Stimulated activated CD8-positive, alpha-beta memory T cell treated with anti-CD3 and anti-CD28 coated beads, Interleukin-4, amount 100 ng/mL, for 1 hour (primary cell): ENCODE measurements at regions not wholly inside any gene's neighbourhood (a gene's known extent, or its start where the extent isn't known, plus 50 kb on each side); places are given as distances from the start of the nearest gene placed in this dataset.
"Not testable (repeated sequence)": the region's sequence is repeated elsewhere in the genome, so short reads cannot be mapped to it uniquely, and the experiment has no call there.

ENCODE experiments used
- DNase-seq, 2 donors: peaks; one replicate each; pipeline ENCODE4 v3.0.0-alpha.2; 2020; ENCODE audit warnings: low read depth in 2 of 2, low spot score in 1 of 2

- DNase-seq, result no peak
These were observed 652.7 kb upstream of the POM121L12 start for GRCh38 chr7:52382731-52383130.

DNA sequence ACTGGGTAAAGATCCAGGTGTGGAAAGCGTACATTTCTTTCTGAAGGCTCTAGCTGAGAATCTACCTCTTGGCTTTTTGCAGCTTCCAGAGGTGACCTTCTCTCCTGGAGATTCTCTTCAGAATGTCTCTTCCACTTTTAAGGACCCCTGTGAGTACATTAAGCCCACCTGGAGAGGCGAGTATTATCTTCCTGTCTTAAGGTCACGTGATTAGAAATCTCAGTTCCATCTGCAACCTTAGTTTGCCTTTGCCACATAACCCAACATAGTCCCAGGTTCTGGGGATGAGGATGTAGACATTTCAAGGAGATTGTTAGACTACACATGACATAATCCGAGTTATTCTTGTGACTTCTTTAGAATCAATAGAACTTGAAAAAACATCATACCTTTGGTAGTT lies 665.5 kb upstream of the POM121L12 start:
- no peak for DNase-seq

- DNase-seq, result no peak
These were observed 670.1 kb upstream of the POM121L12 start for GRCh38 chr7:52365349-52365748.

DNA sequence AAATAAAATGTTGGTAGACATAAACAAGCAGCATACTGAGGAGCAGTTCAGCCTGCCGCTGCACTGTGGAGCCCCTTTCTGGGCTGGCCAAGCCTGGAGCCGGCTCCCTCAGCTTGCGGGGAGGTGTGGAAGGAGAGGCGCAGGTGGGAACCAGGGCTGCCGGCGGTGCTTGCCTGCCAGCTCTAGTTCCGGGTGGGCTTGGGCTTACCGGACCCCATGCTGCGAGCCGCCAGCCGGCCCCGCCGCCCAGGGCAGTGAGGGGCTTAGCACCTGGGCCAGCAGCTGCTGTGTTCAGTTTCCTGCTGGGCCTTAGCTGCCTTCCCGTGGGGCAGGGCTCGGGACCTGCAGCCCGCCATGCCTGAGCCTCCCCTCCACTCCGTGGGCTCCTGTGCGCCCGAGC lies 672.9 kb upstream of the POM121L12 start:
- DNase-seq, result no peak

DNA sequence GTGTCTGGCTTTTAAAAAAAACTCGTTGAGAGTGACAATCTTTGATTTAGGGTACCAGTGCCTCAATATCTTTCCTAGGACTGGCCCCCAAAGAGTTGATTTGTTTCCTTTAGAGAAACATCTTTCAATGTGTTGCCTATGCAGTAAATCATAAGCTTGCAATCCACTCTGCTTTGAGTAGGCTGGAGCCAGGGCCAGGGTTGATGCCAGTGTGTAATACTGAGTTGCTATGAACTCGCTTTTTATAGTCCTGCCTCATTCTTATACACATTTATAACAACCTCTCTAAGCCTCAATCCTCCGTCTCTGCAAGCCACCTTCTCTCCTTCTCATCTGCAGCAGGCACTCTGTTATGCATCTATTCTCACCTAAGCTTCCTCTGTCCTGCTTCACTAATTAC lies 674.9 kb upstream of the POM121L12 start:
- DNase-seq, result no peak

DNA sequence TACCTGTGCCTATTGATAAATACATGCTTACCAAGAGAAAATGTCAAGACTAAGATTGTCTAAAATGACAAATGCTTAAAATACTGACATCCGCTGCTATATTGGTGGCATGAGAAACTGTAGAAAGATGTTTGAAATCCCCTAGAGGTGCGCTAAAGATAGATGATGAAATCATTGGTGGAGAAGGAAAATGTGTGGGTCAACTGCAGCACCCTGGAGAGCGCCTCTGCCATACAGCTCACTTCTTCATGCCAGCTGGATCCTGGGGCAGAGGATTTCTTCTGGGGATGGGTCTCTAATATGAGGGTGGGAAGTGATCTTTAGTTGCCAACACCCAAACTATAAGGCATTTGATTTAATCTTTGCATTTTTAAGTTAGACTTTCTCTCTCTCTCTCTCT lies 680.4 kb upstream of the POM121L12 start:
- DNase-seq, result no peak

- no peak for DNase-seq
These were observed 683.1 kb upstream of the POM121L12 start for GRCh38 chr7:52352013-52352981.

- DNase-seq, result no peak
These were observed 691.4 kb upstream of the POM121L12 start for GRCh38 chr7:52344015-52344414.

GRCh38 chr7:52340067-52340466 lies 695.4 kb upstream of the POM121L12 start:
- no peak for DNase-seq

DNA sequence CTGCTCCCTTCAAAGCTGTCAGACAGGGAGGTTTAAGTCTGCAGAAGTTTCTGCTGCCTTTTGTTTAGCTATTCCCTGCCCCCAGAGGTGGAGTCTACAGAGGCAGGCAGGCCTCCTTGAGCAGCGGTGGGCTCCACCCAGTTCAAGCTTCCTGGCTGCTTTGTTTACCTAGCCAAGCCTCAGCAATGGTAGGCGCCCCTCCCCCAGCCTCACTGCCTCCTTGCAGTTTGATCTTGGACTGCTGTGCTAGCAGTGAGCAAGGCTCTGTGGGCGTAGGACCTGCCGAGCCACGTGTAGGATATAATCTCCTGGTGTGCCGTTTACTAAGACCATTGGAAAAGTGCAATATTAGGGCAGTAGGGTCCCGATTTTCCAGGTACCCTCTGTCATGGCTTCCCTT lies 707.1 kb upstream of the POM121L12 start:
- DNase-seq, result not testable (repeated sequence)

DNA sequence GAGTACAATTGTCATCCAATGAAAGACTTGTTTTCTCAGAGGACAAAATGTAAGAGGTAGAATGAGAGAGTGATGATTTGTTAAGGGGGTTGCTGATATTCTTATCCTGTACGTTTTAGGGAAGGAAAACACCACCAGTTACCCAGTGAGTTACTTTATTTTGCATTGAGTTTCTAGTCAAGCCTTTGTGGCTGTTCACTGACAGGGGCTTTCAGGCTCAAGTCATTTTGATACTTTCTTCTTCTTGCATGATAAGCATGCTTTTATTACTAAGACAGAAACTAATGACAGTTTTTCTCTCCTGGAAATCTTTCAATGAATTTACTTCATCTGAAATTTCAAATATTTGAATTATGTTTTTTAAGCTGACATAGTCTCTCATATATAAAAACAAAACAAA lies 710.2 kb upstream of the POM121L12 start:
- no peak for DNase-seq

DNA sequence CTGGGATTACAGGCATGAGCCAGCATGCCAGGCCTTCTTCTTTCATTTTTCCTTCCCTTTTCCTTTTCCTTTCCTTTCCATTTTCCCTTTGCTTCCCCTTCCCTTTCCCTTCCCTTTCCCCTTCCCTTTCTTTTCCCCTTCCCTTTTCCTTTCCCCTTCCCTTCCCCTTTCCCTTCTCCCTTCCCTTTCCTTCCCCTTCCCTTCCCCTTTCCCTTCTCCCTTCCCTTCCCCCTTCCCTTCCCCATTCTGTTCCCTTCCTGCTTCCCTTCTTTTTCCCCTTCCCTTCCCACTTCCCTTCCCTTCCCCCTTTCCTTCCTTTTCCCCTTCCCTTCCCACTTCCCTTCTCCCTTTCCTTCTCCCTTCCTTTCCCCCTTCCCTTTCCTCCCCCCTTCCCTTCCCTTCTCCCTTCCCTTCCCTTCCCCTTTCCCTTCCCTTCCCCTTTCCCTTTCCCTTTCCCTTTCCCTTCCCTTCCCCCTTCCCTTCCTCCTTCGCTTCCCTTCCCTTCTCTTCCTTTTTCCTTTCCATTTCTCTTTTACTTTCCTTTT lies 712.2 kb upstream of the POM121L12 start:
- DNase-seq, result no peak

GRCh38 chr7:52320610-52321009 lies 714.8 kb upstream of the POM121L12 start:
- DNase-seq, result no peak

- no peak for DNase-seq
These were observed 717.5 kb upstream of the POM121L12 start for GRCh38 chr7:52317921-52318320.

DNA sequence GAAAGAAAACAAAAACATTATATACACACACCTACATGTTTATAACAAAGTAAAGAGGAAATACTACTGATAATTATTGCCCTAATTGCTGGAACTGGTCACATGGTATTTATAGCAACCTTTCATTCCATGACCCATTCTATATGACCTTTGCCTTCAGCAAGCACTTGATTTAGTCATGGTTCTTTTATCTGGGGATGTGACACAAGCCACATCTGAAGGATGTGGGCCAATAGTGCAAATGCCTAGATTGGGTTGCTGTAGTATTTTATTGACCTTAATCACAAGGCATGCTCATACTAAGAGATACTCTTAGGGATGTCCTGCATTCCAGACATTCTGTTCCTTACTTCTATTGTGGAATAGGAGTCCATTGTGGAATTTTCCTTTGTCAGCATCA lies 723.5 kb upstream of the POM121L12 start:
- no peak for DNase-seq

DNA sequence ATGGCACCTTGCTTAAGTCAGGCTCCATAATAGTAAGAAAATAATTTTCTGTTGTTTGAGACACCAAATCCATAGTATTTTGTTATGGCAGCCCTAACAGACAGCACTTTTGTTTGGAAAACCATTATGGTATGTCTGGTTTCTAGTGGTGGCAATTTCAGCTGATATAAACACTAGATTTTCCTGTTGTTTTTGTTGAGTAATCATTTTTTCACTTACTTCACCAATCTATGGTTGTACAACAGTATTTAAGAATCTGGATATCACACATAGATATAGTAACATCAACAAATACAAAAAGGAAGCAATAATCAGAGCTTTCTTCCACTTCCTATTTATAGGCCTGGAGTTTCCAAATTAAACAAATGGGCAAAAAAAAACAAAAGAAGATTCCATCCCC lies 725.8 kb upstream of the POM121L12 start:
- no peak for DNase-seq

- no peak for DNase-seq
These were observed 732.5 kb upstream of the POM121L12 start for GRCh38 chr7:52302765-52303520.

DNA sequence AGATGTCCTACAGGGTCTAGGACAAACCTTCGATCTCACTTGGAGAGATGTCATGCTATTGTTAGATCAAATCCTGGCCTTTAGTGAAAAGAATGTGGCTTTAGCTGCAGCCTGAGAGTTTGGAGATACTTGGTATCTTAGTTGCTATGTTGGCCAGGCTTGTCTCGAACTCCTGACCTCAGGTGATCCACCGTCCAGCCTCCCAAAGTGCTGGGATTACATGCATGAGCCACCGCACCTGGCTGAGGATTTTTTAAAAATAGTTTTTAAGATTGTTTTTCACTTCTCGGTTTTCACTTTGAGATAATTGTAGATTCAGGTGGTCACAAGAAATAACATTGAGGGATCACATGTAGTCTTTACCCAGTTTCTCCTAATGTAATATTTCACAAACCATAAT lies 738.3 kb upstream of the POM121L12 start:
- no peak for DNase-seq

GRCh38 chr7:52294942-52295341 lies 740.5 kb upstream of the POM121L12 start:
- DNase-seq, result no peak

- DNase-seq, result no peak
These were observed 746.2 kb upstream of the POM121L12 start for GRCh38 chr7:52289247-52289646.

DNA sequence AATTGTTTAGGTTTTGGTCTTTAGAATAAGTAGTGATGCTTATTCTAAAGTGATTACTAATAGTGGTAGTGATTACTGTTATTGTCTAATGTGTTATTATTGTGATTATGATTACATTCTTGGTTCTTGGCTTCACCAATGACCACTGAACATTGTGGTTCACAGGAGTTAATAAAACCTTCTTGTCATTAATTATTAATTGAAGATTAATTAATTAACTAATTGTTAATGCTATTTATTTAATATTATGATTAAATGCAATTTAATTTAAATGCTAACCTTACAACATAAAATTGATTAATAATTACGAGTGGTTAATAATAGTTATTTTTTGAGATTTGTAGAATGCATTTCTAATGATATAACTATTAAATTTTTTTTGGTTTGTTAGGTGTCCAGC lies 747.7 kb upstream of the POM121L12 start:
- DNase-seq, result no peak

DNA sequence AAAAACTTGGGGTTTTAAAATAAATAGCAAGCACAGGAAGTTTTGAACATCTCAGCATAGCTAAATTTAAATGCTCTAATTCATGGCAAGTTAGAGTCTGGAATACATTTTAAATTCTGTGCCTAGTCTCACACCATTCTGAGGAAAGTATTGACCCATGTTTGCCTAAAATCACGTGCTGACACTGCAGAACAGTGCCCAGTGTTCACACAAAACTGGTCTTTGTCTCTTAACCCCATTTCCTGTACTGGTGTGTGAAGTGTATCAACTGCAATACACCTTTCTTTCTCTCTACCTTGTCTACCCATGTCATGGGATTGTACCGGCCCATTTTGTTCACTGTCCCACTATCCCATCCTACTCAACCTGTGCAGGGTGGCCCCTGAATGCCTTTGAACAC lies 749.7 kb upstream of the POM121L12 start:
- DNase-seq, result no peak
